K562 (cell line): ENCODE measurements at regions not wholly inside any gene's neighbourhood (a gene's known extent, or its start where the extent isn't known, plus 50 kb on each side); places are given as distances from the start of the nearest gene placed in this dataset.

Source experiments
- ATAC-seq: fragments of 200-7000 bp; cut with Tn5 transposase; 3 replicates; pipeline ENCODE4 v1.9.1; 2020; ENCODE audit warnings: moderate library complexity
- BruUV-seq: library from RNA; stranded (reverse); fragments of 400-500 nt; replicated peaks from 2 replicates; lab custom pipeline; 2021; lab: Mats Ljungman, UMichigan
- CTCF ChIA-PET: fragments of 300-600 bp; formaldehyde crosslinking; extraction: SDS; loops from one replicate; lab custom pipeline; 2021; ENCODE audit warnings: low intra/inter-chr PET ratio; lab: Yijun Ruan, JAX
- POLR2A ChIA-PET: fragments of 300-600, 350-650 bp; sonication (Branson Sonifier 250); formaldehyde crosslinking; extraction: SDS; loops from one replicate; lab custom pipeline; 2021; ENCODE audit warnings: antibody characterized with exemption, inconsistent platforms; lab: Yijun Ruan, JAX
- DNase-seq, 4 experiments: peaks; one replicate each; pipeline versions ENCODE4 v3.0.0 to v3.0.0-alpha.2; 2011 to 2018; ENCODE audit warnings: low spot score in 3 of 4, mixed read lengths in 3 of 4; ENCODE audit errors: extremely low read depth in 1 of 4
- FAIRE-seq: peaks from 2 replicates; lab custom pipeline; 2011; peaks lifted over from hg19 to GRCh38; lab: Jason Lieb, UNC
- H2AFZ ChIP-seq: 2 replicates; pipeline ENCODE4 v1.6.0; 2011; ENCODE audit warnings: low read depth, low read length, control low read depth, inconsistent platforms
- H3K27ac ChIP-seq: fragments of 200-600 bp; 3 replicates; pipeline ENCODE4 v1.8.0; 2011; ENCODE audit warnings: low read depth, mild to moderate bottlenecking, control low read depth, inconsistent platforms, low read length, moderate library complexity, mixed read lengths; ENCODE audit errors: extremely low read depth
- H3K27me3 ChIP-seq, 2 experiments: fragments of 300-600 bp in 1 of 2; 2 replicates in 1 of 2; 3 replicates in 1 of 2; pipeline versions ENCODE4 v1.6.0 to v1.8.0; 2011; ENCODE audit warnings: inconsistent platforms in 2 of 2, low read length in 2 of 2, mild to moderate bottlenecking in 1 of 2, mixed read lengths in 1 of 2, moderate library complexity in 1 of 2; ENCODE audit not compliant: control insufficient read depth in 2 of 2, insufficient read depth in 2 of 2
- H3K36me3 ChIP-seq: fragments of 300-600 bp; 3 replicates; pipeline ENCODE4 v1.8.0; 2011; ENCODE audit warnings: mild to moderate bottlenecking, low read length, inconsistent platforms; ENCODE audit not compliant: control insufficient read depth, insufficient read depth
- H3K4me1 ChIP-seq, 2 experiments: fragments of 200-600 bp in 1 of 2; replicated peaks in 1 of 2; 2 replicates in 1 of 2; 3 replicates in 1 of 2; pipeline versions ENCODE4 v1.5.1 to v1.8.0; 2011; ENCODE audit warnings: inconsistent platforms in 2 of 2, low read length in 2 of 2, mild to moderate bottlenecking in 1 of 2, mixed read lengths in 1 of 2, moderate library complexity in 1 of 2; ENCODE audit not compliant: control insufficient read depth in 2 of 2, insufficient read depth in 2 of 2
- H3K4me2 ChIP-seq: 2 replicates; pipeline ENCODE4 v1.6.1; 2011; ENCODE audit warnings: low read length, control low read depth, inconsistent platforms, mixed read lengths; ENCODE audit not compliant: insufficient read depth
- H3K4me3 ChIP-seq: fragments of 200-600 bp; sonication (generic), shearing (Covaris generic); 2 replicates; pipeline ENCODE4 v1.5.1; 2016; ENCODE audit warnings: control low read depth, inconsistent platforms
- H3K79me2 ChIP-seq: fragments of 200-600 bp; 3 replicates; pipeline ENCODE4 v1.8.0; 2011; ENCODE audit warnings: low read length, inconsistent platforms; ENCODE audit not compliant: control insufficient read depth, insufficient read depth
- H3K9ac ChIP-seq, 2 experiments: 2 replicates each; pipeline versions ENCODE4 v1.6.0 to v1.6.1; 2011; ENCODE audit warnings: low read depth in 2 of 2, low read length in 2 of 2, control low read depth in 1 of 2, inconsistent platforms in 1 of 2, mild to moderate bottlenecking in 1 of 2, mixed read lengths in 1 of 2; ENCODE audit not compliant: insufficient read depth in 1 of 2
- H3K9me1 ChIP-seq: one replicate; pipeline ENCODE4 v1.6.0; 2011; ENCODE audit warnings: inconsistent platforms, mild to moderate bottlenecking, low read length, moderate library complexity; ENCODE audit not compliant: control insufficient read depth, insufficient read depth
- H3K9me3 ChIP-seq: replicated peaks from 2 replicates; pipeline ENCODE4 v1.5.1; 2011; ENCODE audit warnings: low read depth, low read length, inconsistent platforms; ENCODE audit not compliant: control insufficient read depth, insufficient read depth
- H4K20me1 ChIP-seq: replicated peaks from 2 replicates; pipeline ENCODE4 v1.6.1; 2011; ENCODE audit warnings: low read length, inconsistent platforms, mixed read lengths; ENCODE audit not compliant: control insufficient read depth, insufficient read depth
- BCLAF1 ChIP-seq, 2 experiments: fragments of 450-650 bp in 1 of 2; IDR thresholded peaks; 2 replicates each; pipeline ENCODE4 v1.6.1; 2011 to 2017; ENCODE audit warnings: low read depth in 2 of 2, antibody characterized with exemption in 1 of 2, borderline replicate concordance in 1 of 2, low read length in 1 of 2, mild to moderate bottlenecking in 1 of 2, mixed read lengths in 1 of 2; ENCODE audit not compliant: control insufficient read depth in 1 of 2
- DPF2 ChIP-seq: fragments of 450-650 bp; IDR thresholded peaks from 2 replicates; pipeline ENCODE4 v1.6.1; 2016
- FOXA1 ChIP-seq: fragments of 450-650 bp; IDR thresholded peaks from 2 replicates; pipeline ENCODE4 v1.6.1; 2016; ENCODE audit warnings: mild to moderate bottlenecking, borderline replicate concordance
- HDAC1 ChIP-seq, 2 experiments: fragments of 450-650 bp; IDR thresholded peaks; 2 replicates each; pipeline ENCODE4 v1.6.1; 2016 to 2017; ENCODE audit warnings: inconsistent platforms in 1 of 2, mild to moderate bottlenecking in 1 of 2, moderate library complexity in 1 of 2
- KDM5B ChIP-seq: fragments of 200-600 bp; sonication (generic); IDR thresholded peaks from 2 replicates; pipeline ENCODE4 v1.6.1; 2012; ENCODE audit warnings: low read depth, mild to moderate bottlenecking, moderate library complexity, low read length, control low read depth, inconsistent platforms; ENCODE audit not compliant: insufficient replicate concordance
- NR2F6 ChIP-seq: fragments of 450-650 bp; formaldehyde crosslinking; IDR thresholded peaks from 2 replicates; pipeline ENCODE4 v1.4.0; 2020; ENCODE audit warnings: mild to moderate bottlenecking
- PTRF ChIP-seq: fragments of 450-650 bp; IDR thresholded peaks from 2 replicates; pipeline ENCODE4 v1.6.1; 2016; ENCODE audit warnings: mild to moderate bottlenecking, missing genetic modification characterization, missing compliant biosample characterization
- PURB ChIP-seq: sonication (generic); formaldehyde crosslinking; IDR thresholded peaks from 2 replicates; pipeline ENCODE4 v1.9.0; 2021; ENCODE audit warnings: low read depth, mild to moderate bottlenecking, missing genetic modification reagents
- SOX6 ChIP-seq: fragments of 450-650 bp; IDR thresholded peaks from 2 replicates; pipeline ENCODE4 v1.6.1; 2014; ENCODE audit warnings: mild to moderate bottlenecking
- ZNF184 ChIP-seq: sonication (generic); formaldehyde crosslinking; IDR thresholded peaks from 2 replicates; pipeline ENCODE4 v1.5.0; 2020; ENCODE audit warnings: missing genetic modification reagents
- ZNF3 ChIP-seq: fragments of 250-450 bp; sonication (Bioruptor Pico); IDR thresholded peaks from 2 replicates; pipeline ENCODE4 v1.5.0; 2021; ENCODE audit warnings: mild to moderate bottlenecking, moderate library complexity
- ZNF398 ChIP-seq: fragments of 250-450 bp; sonication (Bioruptor Pico); IDR thresholded peaks from 2 replicates; pipeline ENCODE4 v1.8.0; 2021; ENCODE audit warnings: moderate library complexity, mild to moderate bottlenecking, inconsistent platforms
- WGBS: fragments of 100-300 bp; shearing (Covaris generic); methylation state at CpG from one replicate; pipeline ENCODE4 v1.1.6; 2016; ENCODE audit warnings: low coverage, mixed read lengths; ENCODE audit not compliant: insufficient coverage; ENCODE audit errors: missing lambda C conversion rate; 5-methylcytosine and 5-hydroxymethylcytosine counted together
- in situ Hi-C: fragments of 300-500 bp; cut with MboI; formaldehyde crosslinking; loops from 4 replicates; pipeline ENCODE4 v1.15.0; 2018; ENCODE audit warnings: inconsistent platforms, mixed read lengths
- intact Hi-C: fragments of 100-400 bp; cut with micrococcal nuclease; formaldehyde crosslinking; loops from 2 replicates; pipeline ENCODE4 v1.14.2; 2022
- TF ChIP-seq, protein P1 (sequence below): fragments of 450-650 bp; IDR thresholded peaks from 2 replicates; pipeline ENCODE4 v1.7.1; 2018; ENCODE audit warnings: mild to moderate bottlenecking, low read depth; ENCODE audit not compliant: partially characterized antibody
- TF ChIP-seq, protein P2 (sequence below): fragments of 250-450 bp; sonication (Bioruptor Pico); IDR thresholded peaks from 2 replicates; pipeline ENCODE4 v1.8.0; 2021; ENCODE audit warnings: borderline replicate concordance, mild to moderate bottlenecking, moderate library complexity; ENCODE audit not compliant: poor library complexity, severe bottlenecking

DNA sequence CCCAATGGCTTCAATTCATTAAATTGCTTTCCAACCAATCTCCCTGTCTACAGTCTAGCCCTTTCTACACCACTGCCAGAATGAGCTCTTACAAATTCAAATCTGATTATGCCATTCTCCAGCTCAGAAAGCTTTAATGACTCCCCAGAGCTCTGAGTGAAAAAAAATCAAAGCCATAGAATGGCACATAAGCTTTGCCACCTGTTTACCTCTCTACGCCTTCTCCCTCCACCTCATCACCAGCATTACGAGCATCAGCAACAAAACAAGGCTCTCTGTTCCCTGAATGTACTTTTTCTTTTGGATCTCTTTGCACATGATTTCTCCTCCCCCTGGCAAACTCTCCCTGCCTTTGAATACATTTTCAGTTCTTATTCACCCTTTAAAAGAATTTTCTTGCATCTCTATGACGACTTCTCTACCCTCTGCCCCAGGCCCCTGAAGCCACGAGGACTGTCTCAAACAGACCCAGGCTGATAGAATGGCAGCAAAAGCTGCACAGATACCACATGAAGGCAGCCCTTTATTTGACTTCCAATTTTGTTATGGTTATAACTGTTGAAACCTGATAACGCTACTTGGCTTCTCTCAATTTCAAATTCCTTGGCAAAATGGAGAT lies 516.0 kb downstream of the PCDH7 start:
- no TSS peak for BruUV-seq
- in situ Hi-C loops (no loop called here), intact Hi-C loops (no loop called here)
- H3K4me1 ChIP-seq, result no peaks in the 10 kb centered on the region
- H3K4me2 ChIP-seq, result no peak overlapping the region
- no peaks in the 10 kb centered on the region for H3K9me1 ChIP-seq
- no peaks in the 10 kb centered on the region for H3K27me3 ChIP-seq
- 0% methylated on average over 5 of the region's 5 CpGs for WGBS
- ChIA-PET POLR2A (no interaction called here), CTCF (no interaction called here)
- no peak overlapping the region for H2AFZ ChIP-seq
- H3K27ac ChIP-seq, result no peak overlapping the region
- ATAC-seq (no peak), DNase-seq (no peak), FAIRE-seq (no peak)
- no peaks in the 10 kb centered on the region for H3K79me2 ChIP-seq
- H3K9ac ChIP-seq, result no peak overlapping the region
- H4K20me1 ChIP-seq, result no peaks in the 10 kb centered on the region
- no peaks in the 10 kb centered on the region for H3K9me3 ChIP-seq
- H3K36me3 ChIP-seq, result no peaks in the 10 kb centered on the region
- H3K4me3 ChIP-seq, result no peak overlapping the region
- TF ChIP-seq, protein P1, sequence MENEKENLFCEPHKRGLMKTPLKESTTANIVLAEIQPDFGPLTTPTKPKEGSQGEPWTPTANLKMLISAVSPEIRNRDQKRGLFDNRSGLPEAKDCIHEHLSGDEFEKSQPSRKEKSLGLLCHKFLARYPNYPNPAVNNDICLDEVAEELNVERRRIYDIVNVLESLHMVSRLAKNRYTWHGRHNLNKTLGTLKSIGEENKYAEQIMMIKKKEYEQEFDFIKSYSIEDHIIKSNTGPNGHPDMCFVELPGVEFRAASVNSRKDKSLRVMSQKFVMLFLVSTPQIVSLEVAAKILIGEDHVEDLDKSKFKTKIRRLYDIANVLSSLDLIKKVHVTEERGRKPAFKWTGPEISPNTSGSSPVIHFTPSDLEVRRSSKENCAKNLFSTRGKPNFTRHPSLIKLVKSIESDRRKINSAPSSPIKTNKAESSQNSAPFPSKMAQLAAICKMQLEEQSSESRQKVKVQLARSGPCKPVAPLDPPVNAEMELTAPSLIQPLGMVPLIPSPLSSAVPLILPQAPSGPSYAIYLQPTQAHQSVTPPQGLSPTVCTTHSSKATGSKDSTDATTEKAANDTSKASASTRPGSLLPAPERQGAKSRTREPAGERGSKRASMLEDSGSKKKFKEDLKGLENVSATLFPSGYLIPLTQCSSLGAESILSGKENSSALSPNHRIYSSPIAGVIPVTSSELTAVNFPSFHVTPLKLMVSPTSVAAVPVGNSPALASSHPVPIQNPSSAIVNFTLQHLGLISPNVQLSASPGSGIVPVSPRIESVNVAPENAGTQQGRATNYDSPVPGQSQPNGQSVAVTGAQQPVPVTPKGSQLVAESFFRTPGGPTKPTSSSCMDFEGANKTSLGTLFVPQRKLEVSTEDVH, result no peak
- no peak for TF ChIP-seq KDM5B
- TF ChIP-seq NR2F6 (CRISPR knock-in tag), result no peak
- TF ChIP-seq SOX6, result no peak
- no peak for TF ChIP-seq ZNF184 (CRISPR knock-in tag)
- no peak for TF ChIP-seq DPF2
- no peak for TF ChIP-seq FOXA1
- TF ChIP-seq ZNF398, result no peak
- TF ChIP-seq, protein P2, sequence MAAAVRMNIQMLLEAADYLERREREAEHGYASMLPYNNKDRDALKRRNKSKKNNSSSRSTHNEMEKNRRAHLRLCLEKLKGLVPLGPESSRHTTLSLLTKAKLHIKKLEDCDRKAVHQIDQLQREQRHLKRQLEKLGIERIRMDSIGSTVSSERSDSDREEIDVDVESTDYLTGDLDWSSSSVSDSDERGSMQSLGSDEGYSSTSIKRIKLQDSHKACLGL, result no peak
- no peak for TF ChIP-seq ZNF3 (CRISPR knock-in tag)
- no peak for TF ChIP-seq PTRF (tag)
- TF ChIP-seq HDAC1 (IDR thresholded peaks at IDR 0.05), result no peak
- no peak for TF ChIP-seq PURB (CRISPR knock-in tag)
- TF ChIP-seq BCLAF1 (IDR thresholded peaks at IDR 0.05; ENCODE audit: borderline replicate concordance in 1 of 2, control insufficient read depth in 1 of 2, low read depth in 2 of 2, low read length in 1 of 2), result no peak
